NCI-H2227 treated with DMSO at 0.1 percent for 48 hours (cell line): ENCODE measurements at regions not wholly inside any gene's neighbourhood (a gene's known extent, or its start where the extent isn't known, plus 50 kb on each side); places are given as distances from the start of the nearest gene placed in this dataset.
"Not testable (repeated sequence)": the region's sequence is repeated elsewhere in the genome, so short reads cannot be mapped to it uniquely, and the experiment has no call there.

Experiments
- DNase-seq: peaks from one replicate; lab custom pipeline; 2025; lab: John Stamatoyannopoulos, UW

DNA sequence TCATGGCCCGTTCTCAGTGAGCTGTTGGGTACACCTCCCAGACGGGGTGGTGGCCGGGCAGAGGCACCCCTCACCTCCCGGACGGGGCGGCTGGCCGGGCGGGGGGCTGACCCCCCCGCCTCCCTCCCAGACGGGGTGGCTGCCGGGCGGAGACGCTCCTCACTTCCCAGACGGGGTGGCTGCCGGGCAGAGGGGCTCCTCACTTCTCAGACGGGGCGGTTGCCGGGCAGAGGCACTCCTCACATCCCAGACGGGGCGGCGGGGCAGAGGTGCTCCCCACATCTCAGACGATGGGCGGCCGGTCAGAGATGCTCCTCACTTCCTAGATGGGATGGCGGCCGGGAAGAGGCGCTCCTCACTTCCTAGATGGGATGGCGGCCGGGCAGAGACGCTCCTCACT is 129.7 kb upstream of the DAAM1 start:
- not testable (repeated sequence) for DNase-seq

DNA sequence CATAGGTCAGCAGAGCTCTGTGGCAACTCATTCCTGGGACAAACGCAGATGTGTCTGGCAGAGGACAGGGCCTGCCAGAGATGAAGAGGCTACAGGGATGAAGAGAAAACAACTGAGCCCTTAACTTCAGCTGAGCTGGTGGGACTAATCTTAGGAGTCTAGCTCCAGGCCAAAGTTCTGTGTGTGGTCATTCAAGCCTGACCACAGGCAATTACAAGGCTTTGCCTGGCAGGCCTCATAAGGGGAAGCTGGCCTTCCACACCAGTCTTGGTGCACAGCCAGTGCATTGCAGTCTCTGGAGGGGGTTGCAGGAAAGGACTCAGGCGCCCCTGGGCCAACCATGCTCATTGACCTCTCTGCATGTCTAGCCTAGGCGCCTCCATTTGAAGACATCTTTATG is 127.6 kb upstream of the DAAM1 start:
- DNase-seq = no peak

DNA sequence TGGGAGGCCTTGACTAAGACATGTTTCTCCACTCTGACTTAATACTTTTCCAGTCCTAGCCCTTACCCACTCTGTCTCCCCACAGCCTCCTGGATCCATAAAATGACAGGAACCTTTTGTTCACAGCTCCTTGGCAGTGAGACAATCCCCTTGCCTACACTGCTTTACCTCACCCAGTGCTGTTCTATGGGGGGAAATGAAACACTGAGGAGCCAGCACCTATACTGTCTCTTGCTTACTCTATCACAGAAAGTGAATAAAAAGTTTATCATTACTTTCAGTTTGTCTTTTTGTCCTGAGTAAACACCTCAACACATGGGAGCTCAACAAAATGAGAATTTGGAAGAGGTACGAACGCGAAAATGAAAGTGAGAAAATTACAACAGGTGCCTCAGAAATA is 127.2 kb upstream of the DAAM1 start:
- no peak for DNase-seq

DNA sequence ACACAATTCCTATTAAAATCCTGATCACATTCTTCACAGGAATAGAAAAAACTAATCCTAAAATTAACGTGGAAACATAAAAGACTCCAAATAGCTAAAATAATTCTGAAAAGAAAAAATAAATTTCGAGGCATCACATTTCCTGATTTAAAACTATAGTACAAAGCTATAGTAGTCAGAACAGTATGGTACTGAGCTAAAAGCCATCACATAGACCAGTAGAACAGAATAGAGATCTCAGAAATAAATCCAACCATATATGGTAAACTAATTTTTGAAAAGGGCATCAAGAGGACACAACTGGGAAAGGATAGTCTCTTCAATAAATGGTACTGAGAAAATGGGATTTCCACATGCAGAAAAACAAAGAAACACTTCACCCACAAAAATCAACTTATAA is 125.2 kb upstream of the DAAM1 start:
- DNase-seq = no peak

DNA sequence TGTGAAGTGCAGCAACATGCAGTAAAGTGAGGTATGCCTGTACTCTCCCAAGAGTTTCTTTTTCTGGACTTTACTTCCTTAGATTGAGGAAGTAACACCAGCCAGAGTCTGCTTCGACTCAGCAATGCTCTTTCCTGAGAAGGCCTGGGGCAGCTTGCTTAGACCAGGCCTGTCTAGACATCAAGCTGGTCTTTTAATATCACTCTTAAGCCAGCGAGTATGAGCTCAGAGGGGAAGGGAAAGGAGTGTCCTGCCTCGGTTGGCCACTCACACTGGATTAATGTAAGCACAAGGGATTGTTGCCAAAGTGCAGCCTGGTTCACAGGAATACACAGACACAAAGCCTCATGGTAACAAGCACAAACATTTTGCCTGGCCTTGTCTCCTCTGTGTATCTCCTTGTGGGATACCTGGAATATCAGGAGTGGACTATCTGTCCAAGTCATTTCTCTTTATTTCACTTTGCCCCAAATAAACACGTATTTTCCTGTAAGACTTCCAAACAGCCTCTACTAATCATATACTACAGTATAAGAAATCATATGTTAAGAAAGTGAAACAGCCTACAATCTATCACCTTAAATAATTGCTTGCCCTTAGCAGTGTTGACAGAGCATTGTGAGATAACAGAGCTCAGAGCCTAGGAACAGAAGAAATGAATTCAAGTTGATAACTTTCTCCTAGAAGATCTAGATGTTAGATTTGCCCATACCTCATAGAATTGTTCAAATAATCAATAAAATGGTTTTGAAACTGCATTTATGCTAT is 121.2 kb upstream of the DAAM1 start:
- DNase-seq = no peak

DNA sequence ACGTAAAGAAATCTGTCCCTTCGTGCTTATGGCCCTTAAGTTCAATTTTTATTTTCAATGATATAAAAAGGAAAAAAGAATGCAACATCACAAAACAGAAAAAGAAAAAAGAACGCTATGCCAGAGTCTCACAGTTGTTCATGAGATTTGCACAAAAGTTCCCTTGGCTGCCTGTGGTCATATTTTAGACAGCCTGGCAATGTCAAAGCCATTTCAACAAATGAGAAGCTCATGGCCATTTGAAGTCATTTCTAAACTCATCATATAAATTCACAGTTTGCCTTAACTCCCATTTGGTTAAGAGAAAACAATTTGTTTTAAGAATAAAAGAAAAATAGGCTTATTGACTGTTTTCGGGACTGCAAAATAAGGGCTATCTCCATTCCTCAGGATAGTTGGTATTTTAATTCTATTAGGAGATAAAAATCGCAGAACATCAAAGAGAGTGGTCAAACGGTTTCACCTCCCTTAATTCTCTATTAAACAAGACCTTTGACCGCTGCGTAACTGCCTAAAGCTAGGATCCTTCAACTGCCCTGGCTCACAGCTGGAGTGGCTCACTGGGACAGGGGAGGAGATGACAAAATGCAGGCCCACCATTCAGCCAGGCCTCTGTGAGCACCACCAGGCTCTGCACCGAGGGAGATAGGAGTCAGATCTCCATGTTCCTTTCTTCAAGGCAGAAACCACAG is 119.2 kb upstream of the DAAM1 start:
- no peak for DNase-seq

DNA sequence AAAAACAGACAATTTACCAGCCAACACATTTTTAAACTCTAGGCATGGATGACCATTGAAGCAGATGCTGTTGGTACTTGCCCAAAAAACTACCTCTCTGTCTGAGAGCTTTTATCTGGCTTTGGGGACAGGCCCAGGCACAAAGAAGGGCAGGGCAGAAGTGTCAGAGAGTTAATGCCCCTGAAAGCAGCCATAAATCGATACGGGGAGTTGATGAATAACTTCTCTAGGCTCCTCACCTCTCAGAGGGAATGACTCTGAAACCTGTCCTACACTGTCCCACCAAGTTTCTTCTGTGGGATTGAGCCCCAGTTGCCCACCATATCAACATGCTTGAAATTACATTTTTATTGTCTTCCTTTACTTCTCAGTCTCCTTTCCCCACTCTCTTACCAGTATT is 113.0 kb upstream of the DAAM1 start:
- DNase-seq = no peak

DNA sequence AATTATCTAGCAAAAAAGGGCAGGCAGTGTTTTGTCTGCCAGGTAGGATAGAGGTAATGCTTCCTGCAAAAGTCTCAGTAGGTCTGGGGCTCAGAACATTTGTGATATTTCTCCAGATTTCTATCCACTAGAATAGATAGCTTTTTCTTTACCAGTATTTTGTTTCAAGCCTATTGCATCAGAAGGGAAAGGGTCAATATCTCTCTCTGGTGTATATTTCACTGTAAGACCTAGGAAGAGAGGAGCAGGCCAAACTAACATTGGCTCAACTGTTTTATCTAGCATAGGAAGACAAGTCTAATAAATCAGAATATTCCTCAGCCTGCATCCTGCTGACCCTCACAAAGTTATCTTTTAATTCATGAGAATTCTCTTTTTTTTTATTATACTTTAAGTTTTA is 106.7 kb upstream of the DAAM1 start:
- DNase-seq = no peak

DNA sequence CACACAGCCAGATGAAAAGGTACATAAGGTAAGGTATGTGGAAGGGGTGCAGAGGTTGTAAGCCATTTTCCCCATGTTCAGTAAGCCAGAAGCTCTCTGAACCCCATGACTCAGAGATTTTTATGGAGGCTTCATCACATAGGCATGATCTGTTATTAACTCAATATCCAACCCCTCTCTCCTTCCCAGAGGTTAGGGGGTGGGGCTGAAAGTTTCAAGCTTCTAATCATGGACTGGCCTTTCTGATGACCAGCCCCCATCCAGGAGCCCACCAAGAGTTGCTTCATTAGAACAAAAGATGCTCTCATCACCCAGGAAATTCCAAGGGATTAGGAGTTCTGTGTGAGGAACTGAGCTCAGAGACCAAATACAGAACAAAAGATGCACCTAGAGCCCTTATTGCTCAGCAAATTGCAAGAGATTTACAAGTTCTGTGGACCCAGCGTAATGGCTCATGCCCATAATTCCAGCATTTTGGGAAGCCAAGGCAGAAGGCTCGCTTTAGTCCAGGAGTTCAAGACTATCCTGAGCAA is 103.2 kb upstream of the DAAM1 start:
- no peak for DNase-seq

DNA sequence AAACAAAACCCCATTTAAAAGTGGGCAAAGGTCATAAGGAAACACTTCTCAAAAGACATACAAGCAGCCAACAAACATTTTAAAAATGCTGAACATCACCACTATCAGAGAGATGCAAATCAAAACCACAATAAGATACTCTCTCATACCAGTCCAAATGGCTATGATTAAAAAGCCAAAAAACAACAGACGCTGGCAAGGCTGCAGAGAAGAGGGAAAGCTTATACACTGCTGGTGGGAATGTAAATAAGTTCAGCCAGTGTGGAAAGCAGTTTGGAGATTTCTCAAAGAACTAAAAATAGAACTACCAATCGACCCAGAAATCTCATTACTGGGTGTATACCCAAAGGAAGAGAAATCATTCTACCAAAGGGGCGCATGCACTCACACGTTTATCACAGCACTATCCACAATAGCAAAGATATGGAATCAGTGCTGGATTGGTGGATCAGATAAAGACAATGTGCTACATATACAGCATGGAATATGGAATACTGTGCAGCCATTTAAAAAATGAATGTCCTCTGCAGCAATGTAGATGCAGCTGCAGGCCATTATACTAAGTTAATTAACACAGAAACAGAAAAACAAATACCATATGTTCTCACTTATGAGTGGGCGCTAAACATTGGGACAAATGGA is 102.1 kb upstream of the DAAM1 start:
- DNase-seq = no peak

DNA sequence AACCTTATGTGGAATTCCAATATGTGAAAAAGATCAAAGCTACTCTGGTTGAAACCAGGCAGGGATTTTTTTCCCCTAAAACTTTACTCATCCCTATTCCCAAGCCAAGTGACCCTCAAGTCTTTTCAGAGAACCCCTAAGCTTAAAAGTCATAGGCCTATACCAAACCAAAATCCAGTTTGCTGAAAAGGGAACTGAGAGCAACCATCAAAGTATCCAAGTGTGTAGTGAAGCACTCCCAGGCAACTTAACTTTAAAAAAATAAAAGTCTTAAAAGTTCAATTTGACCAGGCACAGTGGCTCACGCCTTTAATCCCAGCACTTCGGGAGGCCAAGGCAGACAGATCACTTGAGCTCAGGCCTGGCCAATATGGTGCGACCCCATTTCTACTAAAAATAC is 101.2 kb upstream of the DAAM1 start:
- no peak for DNase-seq

DNA sequence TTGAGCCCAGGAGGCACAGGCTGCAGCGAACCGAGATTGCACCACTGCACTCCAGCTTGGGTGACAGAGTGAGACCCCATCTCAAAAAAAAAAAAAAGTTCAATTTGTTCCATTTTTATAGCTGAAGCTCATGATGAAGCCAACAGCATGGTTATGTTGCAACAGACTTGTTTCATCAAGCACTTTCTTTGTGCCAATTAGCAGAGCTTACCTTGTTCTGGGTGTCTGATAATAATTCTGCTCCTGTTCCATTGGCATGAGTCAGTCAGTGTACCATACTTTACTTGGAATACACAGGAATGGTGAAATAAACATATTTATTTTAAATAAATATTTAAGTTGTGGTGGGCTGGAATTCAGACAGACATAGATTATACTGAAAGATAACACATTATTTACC is 100.8 kb upstream of the DAAM1 start:
- DNase-seq = no peak

DNA sequence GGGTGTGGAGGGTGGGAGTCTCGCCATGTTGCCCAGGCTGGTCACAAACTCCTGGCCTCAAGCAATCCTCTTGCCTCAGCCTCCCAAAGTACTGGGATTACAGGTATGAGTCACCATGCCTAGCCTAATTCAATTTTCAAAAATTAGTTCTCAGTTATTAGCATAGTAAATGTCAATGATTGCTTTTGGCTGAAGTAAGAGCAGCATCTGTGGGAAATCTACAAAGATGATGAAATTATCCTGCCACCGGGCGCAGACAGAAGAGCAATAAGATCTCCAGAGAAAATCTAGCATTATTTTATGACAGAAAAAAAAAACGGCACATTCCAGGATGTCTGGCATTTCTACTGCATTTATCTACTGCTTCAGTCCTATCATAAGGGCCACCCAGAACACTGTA is 97.9 kb upstream of the DAAM1 start:
- DNase-seq = no peak

DNA sequence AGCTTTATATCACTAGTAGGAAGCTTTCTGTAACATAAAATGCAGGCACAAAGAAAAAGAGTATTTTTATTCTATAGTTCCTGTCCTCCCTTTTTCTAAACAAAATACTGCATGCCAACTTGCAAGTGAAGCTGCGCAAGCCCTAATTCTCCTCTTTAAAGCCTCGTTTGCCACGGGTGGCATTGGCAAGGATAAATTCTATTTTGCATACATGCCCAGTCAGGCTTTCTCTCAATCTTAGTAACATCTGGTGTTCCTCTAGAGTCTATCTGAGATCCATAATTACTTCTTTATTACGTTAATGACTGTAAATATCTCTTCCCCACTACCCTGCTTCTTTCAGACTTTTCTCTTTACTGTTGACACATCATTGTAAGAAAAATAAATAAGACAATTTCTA is 97.1 kb upstream of the DAAM1 start:
- no peak for DNase-seq

DNA sequence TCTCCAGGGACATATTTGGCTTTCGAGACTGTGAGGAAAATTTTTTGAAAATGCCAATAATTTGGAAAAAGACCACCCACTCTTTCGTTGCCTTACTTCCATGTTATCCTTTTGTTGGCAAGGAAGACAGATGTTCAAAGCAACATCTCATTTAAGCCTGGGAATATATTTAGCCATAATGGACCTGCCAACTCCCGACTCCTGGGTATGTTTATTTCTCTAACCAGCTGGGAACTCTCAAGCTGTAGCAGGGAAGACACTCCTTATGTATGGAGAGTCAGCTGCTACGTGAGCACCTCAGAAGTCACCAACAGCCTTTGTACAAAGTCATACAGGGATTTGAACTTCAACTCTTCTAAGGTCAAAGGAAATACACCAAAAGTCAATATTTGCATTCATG is 96.5 kb upstream of the DAAM1 start:
- no peak for DNase-seq

DNA sequence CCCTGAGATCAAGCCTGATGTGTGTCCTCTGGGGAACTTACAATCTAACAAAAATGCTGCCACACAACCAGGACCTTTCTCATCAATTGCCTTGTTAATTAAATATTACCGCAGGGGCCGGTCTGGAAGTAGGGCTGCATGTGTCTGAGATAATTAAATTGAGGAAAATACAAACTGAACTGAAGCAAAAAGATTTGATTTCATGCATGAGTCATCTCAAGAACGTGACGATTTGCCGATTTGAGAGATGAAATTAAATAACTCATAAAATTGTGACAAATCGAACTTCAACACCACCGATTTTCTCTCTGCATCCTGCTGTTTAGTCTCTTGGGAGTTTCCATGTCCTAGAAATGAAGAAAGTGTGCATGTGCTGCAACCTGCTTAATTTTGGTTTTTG is 94.6 kb upstream of the DAAM1 start:
- no peak for DNase-seq

DNA sequence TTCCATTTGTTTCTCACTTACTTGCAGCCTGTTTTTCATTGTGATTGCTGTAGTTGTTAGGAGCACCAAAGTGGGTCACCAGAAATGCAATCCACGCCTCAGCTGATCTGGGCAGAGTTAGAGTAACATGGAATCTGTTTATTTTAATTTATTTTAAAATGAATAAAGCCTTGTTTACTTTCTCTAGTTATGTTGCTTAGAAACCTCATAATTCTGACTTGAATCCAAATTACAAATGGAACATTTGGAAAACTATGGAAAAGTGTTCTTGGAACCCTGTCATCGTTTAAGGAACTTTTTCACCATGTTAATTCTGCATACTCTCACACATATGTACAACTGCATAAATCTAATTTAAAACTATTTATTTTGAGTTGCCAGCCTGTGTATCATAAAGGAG is 92.2 kb upstream of the DAAM1 start:
- DNase-seq = no peak

DNA sequence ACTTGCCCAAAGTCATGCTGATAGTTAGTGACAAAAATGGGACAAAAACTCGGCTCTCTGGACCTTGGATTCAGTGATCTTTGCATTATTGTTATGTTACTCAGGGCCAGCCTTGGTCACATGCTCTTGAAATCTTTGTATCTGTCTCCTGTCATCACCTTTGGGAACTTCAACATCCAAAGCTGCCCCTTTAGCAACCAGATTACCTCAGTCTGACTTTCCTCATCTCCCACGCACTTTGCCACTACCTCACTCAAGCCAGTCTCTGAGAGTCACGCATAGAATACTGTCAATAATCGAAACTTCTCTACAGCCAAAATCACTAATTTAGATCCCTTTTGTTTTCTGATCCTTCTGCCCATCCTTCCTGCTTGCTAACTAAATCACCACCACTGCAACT is 90.8 kb upstream of the DAAM1 start:
- DNase-seq = no peak

DNA sequence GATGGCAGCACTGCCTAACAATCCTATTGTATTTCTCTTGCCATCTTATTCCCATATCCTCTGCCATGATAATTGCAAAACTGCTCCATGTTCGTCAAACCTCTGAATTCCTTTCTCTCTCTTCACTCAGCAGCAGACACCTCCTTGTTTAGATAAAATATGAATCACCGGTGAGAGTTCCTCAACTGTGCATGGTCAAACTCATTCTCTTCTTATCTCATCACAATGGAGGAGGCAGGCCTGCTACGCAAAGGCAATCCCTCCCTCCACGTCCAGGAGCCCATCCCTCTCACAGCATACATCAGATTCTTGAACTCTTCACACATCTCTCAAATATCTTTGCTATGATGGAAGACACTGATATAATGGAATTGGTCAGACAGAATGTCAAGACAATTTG is 90.1 kb upstream of the DAAM1 start:
- no peak for DNase-seq

DNA sequence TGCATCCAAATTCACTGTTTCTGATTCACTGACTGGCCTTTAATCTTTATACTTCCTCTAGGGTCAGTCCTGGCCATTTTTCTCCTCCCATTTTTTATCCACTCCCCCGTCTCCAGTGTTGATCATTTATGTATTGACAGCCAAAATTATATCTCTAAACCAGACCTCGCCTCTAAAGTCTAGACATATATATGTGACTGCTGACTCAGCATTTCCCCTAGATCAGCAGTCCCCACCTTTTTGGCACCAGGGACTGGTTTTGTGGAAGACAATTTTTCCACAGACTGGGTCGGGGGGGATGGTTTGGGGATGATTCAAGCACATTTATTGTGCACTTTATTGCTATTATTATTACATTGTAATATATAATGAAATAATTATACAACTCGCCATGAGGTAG is 88.3 kb upstream of the DAAM1 start:
- DNase-seq = no peak

DNA sequence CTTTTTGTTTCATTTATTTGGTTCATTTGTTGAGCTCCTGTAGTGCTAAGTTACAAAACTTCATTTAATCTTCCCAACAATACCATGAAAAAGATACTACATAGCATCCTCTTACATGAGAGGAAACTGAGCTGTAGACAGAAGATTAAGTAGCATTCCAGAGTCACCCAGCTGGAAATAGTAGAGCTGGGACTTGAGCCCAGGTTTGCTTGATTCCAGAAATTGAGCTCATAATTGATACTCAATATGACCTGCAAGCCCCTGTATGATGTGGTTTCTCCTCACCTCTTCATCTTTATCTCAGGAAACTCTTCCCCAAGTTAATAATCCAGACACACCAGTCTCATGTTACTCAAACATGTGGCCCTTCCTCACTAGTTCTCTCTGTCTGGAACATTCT is 87.0 kb upstream of the DAAM1 start:
- DNase-seq = no peak

DNA sequence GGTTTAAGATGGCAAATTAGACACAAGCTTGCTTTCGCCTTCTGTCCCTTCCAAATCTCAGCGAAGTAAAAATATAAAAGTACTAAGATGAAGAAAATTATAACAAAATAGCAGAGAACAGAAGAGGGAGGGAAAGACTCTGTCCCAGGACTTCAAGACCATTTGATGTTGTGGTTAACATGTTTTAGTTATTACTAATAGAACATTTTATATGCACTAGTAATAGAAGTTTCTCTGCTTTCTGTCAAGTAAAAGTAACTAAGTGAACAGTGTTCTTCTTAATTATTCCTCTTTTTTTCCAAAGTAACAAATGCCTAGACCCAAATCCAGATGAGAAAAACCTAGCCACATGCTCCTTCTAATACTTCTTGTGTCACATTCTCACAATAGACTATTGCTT is 85.1 kb upstream of the DAAM1 start:
- DNase-seq = no peak

DNA sequence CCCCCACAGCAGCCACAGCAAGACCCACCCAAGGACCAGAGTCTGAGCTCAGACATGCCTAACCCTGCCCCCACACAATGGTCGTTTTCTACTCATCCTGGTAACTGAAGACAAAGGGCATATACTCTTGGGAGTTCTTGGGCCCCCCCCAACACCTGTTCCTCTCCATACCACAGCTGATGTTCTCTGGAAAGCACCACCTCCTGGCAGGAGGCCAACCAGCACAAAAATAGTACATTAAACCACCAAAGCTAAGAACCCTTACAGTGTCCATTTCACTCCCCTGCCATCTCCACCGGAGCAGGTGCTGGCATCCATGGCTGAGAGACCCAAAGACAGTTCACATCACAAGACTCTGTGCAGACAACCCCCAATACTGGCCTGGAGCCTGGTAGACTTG is 80.6 kb upstream of the DAAM1 start:
- DNase-seq = no peak
